GM21447 (cell line): ENCODE measurements at regions not wholly inside any gene's neighbourhood (a gene's known extent, or its start where the extent isn't known, plus 50 kb on each side); places are given as distances from the start of the nearest gene placed in this dataset.
"Not testable (repeated sequence)": the region's sequence is repeated elsewhere in the genome, so short reads cannot be mapped to it uniquely, and the experiment has no call there.

ENCODE experiments used
- ATAC-seq: cut with Tn5 transposase; IDR thresholded peaks from one replicate; pipeline ENCODE4 v1.9.1; 2021; ENCODE audit not compliant: unreplicated experiment

DNA sequence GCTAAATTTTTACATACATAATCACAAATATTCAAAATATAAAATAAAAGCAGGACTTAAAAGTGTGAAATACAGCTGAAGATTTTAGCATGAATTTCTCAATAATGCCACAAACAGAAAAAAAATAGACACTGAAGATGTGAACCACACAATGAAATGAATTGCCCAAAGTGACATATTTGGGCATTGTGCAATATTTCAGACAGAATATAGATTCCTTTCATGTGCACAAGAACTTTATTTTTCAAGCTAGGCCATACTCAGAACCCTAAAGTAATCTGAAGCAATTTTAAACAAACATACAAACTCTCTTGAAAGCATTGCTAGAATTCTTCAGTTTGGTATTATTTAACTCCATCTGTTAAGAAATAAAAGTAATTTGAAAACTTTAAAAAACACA is 764.1 kb downstream of the STIM2 start:
- no peak for ATAC-seq

DNA sequence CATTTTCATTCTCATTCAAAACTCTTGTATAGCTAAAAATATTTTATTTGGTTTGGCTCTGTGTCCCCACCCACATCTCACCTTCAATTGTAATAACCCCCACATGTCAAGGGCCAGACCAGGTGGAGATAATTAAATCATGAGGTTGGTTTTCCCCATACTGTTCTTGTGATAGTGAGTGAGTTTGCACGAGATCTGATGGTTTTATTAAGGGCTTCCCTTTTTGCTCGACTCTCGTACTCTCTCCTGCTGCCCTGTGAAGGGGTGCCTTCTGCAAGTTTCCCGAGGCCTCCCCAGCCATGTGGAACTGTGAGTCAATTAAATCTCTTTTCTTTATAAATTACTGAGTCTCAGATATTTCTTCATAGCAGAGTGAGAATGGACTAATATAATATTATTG is 768.0 kb downstream of the STIM2 start:
- no peak for ATAC-seq

DNA sequence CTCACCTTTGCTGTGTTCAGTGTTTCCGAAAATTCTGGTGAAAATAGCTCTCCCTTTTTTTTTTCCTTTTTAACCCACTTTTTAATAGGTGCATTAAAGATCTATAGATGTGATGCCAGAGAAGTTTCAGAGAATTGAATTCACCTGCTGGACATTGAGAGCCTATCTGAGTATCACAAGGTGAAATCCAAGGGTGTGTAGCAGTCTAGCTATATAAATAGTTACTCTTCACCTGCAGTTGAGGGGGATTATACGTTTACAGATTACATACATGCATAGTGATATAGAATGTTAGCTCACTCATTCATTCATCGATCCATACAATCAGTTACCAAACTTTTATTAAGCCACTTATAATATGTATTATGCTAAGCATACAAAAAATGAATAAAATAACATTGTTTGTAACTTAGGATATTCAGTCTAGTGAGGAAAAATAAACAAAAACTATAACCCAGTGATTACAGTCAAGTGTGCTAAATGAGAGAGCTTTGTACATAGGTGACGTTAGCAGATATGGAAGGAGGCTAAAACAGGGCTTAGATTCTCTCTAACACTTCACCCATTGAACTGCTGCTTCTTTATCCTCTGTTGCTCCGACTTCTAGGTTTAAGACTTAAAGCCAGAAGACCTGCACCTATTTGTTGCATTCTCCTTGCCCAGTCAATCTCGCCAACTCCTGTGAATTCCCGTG is 769.0 kb downstream of the STIM2 start:
- ATAC-seq, result no peak

DNA sequence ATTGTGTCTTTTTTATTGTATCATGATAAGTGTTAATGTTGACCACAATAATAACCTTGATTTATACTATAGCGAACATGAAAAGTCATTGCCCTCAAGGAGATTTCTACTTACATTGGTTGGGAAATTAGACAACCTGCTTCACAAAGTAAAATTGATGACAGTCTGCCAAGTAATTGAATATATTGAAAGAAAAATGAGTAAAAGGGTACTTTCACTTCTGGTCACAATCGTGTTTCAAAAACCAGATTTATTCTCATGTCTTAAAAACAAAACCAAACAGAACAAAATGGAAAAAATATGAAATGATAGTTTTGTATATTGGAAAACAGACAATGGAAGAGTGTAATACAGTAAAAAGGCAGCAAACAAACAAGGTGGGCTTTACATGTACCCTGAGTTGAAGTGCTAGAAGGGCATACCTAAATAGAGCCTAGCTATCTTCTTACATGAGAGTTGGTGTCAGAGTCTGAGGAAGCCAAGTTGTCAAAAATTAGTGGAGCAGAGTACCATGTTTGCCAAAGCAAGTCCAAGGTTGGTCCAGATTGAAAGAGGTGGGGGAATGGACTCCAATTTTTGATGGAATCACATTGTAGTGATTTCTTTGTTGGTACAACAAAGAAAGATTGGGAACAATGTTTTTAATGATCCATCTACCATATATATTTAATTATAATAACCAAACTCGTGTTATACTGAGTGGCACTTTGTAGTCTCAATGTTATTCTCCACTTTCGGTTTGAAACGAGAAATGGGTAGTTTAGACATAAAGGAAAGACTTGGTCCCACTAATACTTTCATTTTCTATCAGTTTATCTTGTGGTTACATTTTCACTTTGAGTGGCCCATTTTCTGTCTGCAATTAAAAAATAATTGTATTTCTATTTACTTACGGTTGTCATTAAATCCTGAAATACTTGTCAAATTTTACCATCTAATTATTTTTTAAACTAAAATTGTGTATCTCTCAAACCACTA is 775.6 kb downstream of the STIM2 start:
- peak; percentile 53 for ATAC-seq

DNA sequence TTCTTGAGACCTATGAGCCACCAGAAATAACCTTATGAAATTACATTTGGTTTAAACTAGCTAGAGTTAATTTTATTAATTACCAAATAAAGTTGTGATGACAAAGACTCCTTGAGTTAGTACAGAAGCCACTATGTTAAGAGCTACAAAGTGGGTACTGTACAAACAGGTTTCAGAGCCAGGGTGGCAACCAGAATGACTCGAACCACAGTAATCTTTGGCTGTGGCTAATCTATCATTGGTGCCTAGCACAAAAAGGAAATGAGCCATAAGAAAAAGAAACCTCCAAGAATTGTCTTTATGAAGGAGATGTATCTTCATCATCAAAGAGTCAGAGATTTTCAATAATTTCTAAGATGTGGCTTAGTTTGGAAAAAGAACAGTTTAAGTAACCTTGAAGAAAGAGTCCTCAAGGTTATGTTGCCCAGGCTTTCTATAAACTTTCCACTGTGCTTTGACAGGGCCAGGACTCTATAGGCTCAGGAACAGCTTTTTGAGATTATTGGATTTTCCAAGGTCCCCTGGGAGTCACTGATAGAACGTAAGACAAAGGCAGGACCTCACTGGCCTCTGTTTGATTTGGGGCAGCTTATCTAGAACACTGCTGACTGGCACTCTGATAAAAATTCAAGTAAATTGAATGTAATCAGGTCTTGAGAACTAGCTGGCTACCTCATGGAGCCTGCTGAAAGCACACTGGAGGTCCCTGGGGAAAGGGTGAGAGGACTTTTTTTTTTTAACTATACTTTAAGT is 777.7 kb downstream of the STIM2 start:
- no peak for ATAC-seq

DNA sequence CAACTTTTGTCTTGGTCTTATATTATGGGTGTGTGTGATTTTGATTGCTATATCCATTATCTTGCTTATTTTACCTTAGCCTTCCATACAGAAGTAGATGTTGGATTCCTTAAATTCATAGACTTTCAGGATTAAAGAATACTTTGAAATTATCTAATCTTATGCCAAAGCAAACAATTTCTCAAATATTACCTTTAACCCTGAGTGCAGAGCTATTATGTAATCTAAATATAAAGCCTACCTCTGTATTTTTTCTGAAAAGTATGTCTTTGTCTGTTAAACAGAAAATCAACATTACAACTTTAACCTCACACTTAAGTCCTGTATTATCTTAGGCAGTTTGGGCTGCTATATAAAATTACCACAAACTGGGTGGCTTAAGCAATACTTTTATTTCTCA is 782.5 kb downstream of the STIM2 start:
- ATAC-seq, result no peak

DNA sequence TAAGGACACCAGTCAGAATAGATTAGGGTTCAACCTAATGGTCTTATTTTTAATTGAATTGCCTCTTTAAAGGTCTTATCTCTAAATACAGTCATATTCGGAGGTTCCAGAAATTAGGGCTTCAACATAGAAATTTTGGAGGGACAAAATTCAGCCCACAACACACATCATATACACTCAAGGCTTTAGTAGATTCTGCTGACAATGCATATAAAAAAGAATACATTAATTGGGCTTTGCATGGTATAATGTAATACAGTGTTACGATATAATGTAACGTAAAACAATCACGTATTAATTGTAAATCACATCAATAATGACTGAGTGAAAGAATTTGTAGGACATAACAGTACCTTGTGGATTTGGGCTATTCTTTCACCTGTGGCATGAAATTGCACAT is 787.8 kb downstream of the STIM2 start:
- no peak for ATAC-seq

DNA sequence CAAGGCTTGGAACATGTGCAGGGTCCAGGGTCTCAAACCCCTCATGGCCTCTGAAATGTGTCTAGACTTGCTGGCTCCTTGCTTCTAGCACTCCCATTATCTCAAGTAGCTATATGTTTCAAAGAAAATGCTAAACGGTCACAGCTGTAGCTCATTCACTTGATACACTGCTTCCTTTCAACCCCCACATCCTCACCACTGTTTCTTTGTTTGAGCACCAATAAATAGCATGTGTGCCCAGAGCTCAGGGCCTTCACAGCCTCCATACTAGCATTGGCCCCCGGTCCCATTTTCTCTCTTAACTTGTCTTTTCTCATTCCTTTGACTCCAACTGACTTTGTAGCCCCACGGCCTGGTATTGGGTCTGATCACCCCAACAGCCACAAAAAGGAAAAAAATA is 801.8 kb downstream of the STIM2 start:
- no peak for ATAC-seq

DNA sequence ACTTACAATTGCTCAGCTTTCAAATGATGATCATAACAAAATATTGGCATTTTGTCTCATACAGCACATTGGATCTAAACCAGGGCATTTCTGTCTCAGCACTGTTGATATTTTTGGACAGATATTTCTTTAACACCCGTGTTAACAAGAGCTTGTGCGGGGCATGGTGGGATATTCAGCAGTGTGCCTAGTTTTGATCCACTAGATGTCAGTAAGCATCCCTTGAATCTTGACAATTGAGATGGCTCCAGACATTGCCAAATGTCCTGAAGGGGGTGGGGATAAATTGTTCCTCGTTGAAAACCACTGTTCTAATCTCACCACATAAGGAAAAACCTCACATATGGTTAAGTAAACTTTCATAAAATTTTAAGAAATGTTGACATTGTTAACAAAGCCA is 806.3 kb downstream of the STIM2 start:
- no peak for ATAC-seq

DNA sequence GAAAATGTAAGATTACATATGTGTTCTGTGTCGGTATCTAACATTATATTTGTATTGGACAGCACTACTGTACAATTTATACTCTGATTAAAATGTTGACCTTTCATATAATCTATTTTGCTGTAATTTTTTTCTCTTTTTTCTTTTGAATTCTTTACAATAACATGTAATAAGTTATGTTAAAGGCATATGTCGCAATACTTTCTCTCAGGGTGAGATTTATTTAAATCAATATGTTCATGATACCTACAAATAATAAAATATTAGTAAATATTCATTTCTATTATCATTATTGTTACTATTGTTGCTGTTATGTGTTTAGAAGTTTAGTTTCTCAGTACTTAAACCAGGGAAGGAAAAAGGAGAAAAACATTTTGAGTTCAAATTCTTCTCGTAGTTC is 807.4 kb downstream of the STIM2 start:
- no peak for ATAC-seq

DNA sequence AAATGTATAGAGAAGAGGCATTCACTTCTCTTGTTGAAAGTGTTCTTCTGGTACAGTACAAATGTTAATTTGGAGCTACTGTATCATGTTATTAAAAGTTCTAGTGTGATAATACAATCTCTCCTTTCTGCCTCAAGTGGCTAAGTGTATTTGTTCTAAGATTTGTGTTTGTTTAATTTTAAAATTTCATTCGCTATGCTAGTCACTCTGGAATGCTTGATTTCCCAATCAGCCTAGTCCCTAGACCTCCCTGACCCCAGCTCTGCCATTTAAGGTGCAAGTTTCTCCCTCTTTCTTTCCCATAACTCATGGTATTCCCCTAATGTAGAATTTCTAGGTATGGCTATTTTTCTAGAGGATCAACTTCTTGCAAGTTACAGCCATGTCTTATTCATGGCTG is 817.4 kb downstream of the STIM2 start:
- ATAC-seq, result no peak

DNA sequence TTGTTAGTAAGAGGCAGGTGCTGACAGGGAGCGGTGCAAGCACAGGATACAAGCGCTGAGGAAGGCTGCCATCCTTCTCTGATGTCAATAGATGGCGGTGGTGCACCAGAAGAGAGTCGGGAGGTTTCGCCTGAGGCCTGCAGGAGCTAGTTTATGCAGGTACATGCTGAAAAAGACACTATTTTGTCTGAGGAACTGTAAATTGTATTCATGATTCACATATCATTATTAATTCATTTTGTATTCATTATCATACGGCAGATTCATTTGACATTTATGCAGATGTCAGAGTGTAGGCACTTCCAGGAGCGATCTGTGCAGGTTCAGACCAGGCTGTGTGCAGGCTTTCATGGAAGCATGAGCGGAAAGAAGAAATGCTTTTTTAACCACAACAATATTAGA is 824.0 kb downstream of the STIM2 start:
- peak; percentile 89 for ATAC-seq

DNA sequence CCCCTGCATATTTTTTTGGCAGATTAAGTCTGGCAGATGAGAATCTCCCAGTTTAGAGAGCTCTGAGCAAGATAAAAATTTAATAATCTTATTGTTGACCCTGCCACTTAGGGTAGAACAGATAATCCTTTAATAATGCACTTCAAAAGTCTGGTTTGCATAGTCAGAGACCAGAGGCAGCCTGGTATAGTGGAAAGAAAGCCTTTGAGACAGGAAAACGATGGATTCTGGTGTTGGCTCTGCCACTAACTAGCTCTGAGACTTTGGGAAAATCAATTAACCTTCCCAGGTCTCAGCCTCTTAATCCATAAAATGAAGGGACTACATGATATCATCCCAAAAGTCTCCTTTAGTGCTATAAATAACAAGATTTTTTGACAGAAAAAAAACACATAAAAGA is 824.5 kb downstream of the STIM2 start:
- no peak for ATAC-seq

DNA sequence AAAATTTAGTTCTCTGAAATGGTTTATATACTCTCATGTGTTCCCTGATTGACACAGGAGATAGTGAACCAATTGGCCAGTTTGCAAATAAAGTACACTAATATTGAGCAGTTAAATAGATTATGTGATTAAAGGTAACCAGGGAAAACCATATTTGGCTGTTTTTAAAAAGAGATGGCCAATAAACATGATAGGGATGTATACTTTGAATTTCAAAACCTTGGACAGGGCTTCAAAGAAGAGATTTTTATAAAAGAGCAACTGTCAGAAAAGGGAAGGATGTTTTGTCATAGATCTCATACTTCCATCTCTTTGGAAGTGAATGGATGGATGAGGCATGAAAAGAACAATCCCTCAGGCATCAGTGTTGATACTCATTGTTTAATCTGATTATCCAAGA is 825.3 kb downstream of the STIM2 start:
- ATAC-seq, result no peak

DNA sequence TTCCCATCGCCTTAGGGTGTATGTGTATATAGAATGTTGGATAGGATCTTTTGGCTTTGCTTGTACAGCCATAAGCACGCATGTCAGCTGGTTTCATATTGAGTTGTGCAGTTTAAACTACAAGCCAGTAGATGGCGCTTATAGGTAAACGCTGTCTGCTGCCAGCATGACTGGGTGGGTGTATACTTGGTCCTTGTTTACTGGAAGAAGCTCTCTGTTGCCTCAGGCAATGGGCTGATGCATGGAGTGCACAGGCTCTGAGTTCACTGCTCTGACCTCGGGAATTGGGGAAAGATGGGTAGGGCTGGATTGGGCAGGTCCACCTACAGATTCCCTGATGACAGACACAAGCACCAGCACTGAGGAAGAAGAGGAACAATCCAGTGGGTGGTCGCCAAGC is 831.5 kb downstream of the STIM2 start:
- ATAC-seq, result peak; percentile 81

DNA sequence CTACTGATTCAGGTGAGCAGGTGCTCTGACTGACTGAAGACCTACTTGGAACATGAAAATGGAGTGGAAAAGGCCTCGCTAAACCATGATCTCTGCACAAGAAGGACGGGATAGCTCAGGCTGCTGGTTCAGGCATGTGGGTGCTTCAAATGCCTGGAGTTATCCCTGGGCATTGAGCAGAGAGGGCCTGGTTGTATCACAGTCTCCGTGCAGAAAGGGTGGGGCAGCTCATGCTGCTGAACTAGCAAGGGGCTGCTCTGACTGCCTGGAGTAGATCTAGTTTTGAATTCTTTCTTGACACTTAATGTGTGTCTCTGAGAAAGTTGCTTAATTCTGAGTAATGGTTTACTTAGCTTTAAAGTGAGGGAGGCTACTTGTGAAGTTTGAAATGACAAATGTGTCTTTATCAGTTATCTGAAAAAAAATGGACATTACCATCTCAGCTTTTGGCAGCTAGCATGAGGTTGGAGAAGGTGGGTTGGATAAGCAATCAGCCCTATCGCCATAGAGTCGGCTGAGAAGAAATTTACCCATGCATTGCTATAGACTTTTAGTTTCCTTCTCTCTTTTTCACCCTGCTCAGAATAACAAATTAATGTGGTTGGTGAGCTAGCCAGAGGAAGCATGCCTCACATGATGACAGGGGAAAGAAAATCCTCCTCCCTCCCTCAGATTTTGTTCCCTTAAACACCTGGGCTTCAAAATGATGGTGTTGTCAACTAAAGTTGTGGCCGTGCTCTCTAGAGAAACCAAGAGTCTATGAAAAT is 832.4 kb downstream of the STIM2 start:
- ATAC-seq, result no peak

DNA sequence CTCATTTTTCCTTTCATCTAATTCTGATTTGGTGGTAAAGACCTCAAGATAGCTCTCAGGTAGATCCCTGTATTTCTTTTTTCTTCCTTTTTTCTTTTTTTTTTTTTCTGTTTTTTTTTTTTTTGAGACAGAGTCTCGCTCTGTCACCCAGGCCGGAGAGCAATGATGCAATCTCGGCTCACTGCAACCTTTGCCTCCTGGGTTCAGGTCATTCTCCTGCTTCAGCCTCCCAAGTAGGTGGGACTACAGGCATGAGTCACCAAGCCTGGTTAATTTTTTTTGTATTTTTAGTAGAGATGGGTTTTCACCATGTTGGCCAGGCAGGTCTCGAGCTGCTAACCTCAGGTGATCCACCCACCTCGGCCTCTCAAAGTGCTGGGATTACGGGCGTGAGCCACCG is 835.6 kb downstream of the STIM2 start:
- ATAC-seq, result not testable (repeated sequence)

DNA sequence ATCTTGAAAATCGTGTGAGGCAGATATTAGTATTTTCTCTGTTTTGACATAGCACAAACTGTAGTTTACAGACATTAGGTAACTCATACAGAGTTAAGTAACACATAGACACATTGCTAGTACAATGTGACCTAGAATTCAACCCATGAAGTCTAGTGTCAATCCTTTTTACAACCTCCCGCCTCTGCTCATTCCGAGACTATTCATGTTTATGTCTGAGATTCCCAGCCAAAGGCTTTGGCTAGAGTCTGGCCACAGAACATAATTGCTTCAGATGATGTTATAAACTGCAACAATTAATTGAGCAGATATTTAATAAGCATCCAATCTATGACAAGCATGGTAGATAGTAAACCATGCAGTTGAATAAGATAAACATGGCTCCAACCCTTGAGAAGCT is 841.0 kb downstream of the STIM2 start:
- ATAC-seq, result no peak

DNA sequence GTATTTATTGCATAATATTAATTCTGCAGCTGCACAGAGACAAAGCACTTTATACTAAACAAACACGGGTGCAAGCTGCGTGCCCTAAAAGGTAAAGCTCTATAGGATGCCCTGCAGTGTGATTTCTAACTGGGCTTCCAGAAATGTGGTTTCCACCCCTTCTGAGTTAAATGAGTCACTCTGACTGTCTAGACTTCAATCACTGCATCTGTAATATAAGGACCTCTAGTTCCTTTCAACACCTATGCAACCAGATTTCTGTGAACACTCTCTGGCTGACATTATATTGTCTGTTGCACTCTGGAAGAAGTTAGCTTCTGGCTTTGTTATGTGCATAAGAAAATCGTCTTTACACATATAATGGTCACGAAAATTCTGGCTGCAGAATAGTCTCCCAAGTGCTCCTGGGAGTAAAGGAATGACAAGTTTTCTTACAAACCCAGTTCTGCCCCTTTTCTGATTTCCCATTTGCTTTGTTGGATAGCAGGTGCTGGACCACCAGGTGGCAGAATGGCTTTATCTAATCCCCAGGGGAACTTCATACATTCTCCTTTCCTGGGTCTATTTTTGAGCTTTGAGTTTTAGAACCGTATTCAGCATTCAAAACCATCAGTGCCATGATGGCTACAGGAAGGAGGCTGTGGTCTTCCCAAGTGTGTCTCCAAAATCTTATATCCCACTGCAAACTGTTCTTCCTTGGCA is 842.2 kb downstream of the STIM2 start:
- no peak for ATAC-seq

DNA sequence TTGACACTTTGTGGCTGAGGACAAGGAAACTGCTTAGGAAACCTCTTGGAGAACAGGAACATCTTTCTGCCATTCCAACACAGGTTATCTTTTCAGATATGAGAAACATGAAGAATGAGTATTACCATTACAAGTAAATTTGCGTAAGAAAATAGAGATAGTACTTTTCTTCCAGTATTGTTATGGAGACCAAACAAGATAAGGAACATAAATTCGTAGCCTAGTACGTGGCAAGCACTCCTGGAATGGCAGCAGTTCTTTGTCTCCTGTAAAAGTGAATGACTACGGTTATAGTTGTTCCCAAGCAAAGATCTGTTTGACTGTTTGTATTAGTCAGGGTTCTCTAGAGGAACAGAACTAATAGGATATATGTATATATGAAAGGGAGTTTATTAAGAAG is 843.1 kb downstream of the STIM2 start:
- ATAC-seq, result no peak
